ENCODE measurements at regions not wholly inside any gene's neighbourhood (a gene's known extent, or its start where the extent isn't known, plus 50 kb on each side); places are given as distances from the start of the nearest gene placed in this dataset.

GRCh38 chr3:176286476-176287085, 910.7 kb downstream of the TBL1XR1 start:
- TF ChIP-seq, protein P1, sequence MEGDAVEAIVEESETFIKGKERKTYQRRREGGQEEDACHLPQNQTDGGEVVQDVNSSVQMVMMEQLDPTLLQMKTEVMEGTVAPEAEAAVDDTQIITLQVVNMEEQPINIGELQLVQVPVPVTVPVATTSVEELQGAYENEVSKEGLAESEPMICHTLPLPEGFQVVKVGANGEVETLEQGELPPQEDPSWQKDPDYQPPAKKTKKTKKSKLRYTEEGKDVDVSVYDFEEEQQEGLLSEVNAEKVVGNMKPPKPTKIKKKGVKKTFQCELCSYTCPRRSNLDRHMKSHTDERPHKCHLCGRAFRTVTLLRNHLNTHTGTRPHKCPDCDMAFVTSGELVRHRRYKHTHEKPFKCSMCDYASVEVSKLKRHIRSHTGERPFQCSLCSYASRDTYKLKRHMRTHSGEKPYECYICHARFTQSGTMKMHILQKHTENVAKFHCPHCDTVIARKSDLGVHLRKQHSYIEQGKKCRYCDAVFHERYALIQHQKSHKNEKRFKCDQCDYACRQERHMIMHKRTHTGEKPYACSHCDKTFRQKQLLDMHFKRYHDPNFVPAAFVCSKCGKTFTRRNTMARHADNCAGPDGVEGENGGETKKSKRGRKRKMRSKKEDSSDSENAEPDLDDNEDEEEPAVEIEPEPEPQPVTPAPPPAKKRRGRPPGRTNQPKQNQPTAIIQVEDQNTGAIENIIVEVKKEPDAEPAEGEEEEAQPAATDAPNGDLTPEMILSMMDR (conservative IDR thresholded peaks at IDR 0.05) = no peak
- Mint-ChIP-seq H3K27ac (ENCODE audit: unreplicated experiment) (no peak overlapping the region), H3K4me3 (no peak overlapping the region), H3K36me3 (ENCODE audit: low read depth) (no peaks in the 10 kb centered on the region), H3K4me1 (no peaks in the 10 kb centered on the region), H3K9me3 (no peaks in the 10 kb centered on the region), H3K27me3 (ENCODE audit: low read depth) (no peaks in the 10 kb centered on the region)
- no peak for DNase-seq (ENCODE audit: low read depth, low spot score)

- DNase-seq (ENCODE audit: low read depth, low spot score) = no peak
- TF ChIP-seq, protein P1 (conservative IDR thresholded peaks at IDR 0.05) = no peak
- Mint-ChIP-seq H3K4me1 (no peaks in the 10 kb centered on the region), H3K4me3 (no peak overlapping the region), H3K27me3 (ENCODE audit: low read depth) (no peaks in the 10 kb centered on the region), H3K27ac (ENCODE audit: unreplicated experiment) (no peak overlapping the region), H3K9me3 (no peaks in the 10 kb centered on the region), H3K36me3 (ENCODE audit: low read depth) (no peaks in the 10 kb centered on the region)
Observed at GRCh38 chr3:176275538-176275937, 921.7 kb downstream of the TBL1XR1 start.

DNA sequence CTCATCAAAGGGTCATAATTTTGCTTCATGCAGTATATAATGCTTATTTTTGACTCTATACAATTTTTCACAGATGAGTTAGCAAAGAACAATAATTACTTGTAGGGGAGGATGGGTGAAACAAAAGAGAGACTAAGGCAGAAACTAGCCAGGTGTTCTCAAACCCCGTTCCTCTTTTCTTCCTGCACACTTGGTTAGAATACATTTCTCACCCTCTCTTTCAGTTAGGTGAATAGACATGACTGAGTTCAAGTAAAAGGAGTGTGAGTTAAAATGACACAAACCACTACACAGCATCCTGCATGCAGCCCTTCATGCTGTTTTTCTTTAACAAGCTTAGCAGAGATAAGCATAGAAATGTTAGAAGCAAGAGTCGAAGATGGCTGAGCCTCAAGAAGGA, 922.2 kb downstream of the TBL1XR1 start:
- H3K4me3 Mint-ChIP-seq = no peak overlapping the region
- H3K27ac Mint-ChIP-seq (ENCODE audit: unreplicated experiment) = no peak overlapping the region
- H3K27me3 Mint-ChIP-seq (ENCODE audit: low read depth) = no peaks in the 10 kb centered on the region
- TF ChIP-seq, protein P1 (conservative IDR thresholded peaks at IDR 0.05) = no peak
- no peaks in the 10 kb centered on the region for H3K4me1 Mint-ChIP-seq
- no peaks in the 10 kb centered on the region for H3K9me3 Mint-ChIP-seq
- no peak for DNase-seq (ENCODE audit: low read depth, low spot score)
- no peaks in the 10 kb centered on the region for H3K36me3 Mint-ChIP-seq (ENCODE audit: low read depth)

- H3K9me3 Mint-ChIP-seq = no peaks in the 10 kb centered on the region
- H3K27me3 Mint-ChIP-seq (ENCODE audit: low read depth) = no peaks in the 10 kb centered on the region
- no peaks in the 10 kb centered on the region for H3K4me1 Mint-ChIP-seq
- DNase-seq (ENCODE audit: low read depth, low spot score) = no peak
- no peaks in the 10 kb centered on the region for H3K36me3 Mint-ChIP-seq (ENCODE audit: low read depth)
- TF ChIP-seq, protein P1 (conservative IDR thresholded peaks at IDR 0.05) = no peak
- H3K4me3 Mint-ChIP-seq = no peak overlapping the region
- H3K27ac Mint-ChIP-seq (ENCODE audit: unreplicated experiment) = no peak overlapping the region
Observed at GRCh38 chr3:176274161-176274560, 923.1 kb downstream of the TBL1XR1 start.

GRCh38 chr3:176262071-176262470, 935.2 kb downstream of the TBL1XR1 start:
- H3K27me3 Mint-ChIP-seq (ENCODE audit: low read depth) = no peaks in the 10 kb centered on the region
- H3K4me1 Mint-ChIP-seq = no peaks in the 10 kb centered on the region
- TF ChIP-seq, protein P1 (conservative IDR thresholded peaks at IDR 0.05) = no peak
- peaks cover 10% of the 10 kb centered on the region for H3K36me3 Mint-ChIP-seq (ENCODE audit: low read depth)
- H3K9me3 Mint-ChIP-seq = peaks cover 17% of the 10 kb centered on the region
- H3K4me3 Mint-ChIP-seq = no peak overlapping the region
- no peak for DNase-seq (ENCODE audit: low read depth, low spot score)
- no peak overlapping the region for H3K27ac Mint-ChIP-seq (ENCODE audit: unreplicated experiment)

All from neural crest cell (in vitro differentiated cells).